SK-N-SH (cell line): ENCODE measurements at regions not wholly inside any gene's neighbourhood (a gene's known extent, or its start where the extent isn't known, plus 50 kb on each side); places are given as distances from the start of the nearest gene placed in this dataset.

ENCODE experiments used
- CTCF ChIA-PET: fragments of 300-600, 350-600 bp; formaldehyde crosslinking; extraction: SDS; loops from one replicate; lab custom pipeline; 2021; lab: Yijun Ruan, JAX
- POLR2A ChIA-PET: fragments of 350-600 bp; sonication (Branson Sonifier 250); formaldehyde crosslinking; extraction: SDS; loops from one replicate; lab custom pipeline; 2020; ENCODE audit warnings: antibody characterized with exemption, inconsistent platforms; lab: Yijun Ruan, JAX
- DNase-seq: peaks from one replicate; pipeline ENCODE4 v3.0.0; 2012
- H2AFZ ChIP-seq: fragments of 200-600 bp; sonication (generic); 2 replicates; pipeline ENCODE4 v1.8.1; 2016; ENCODE audit warnings: antibody characterized with exemption, mild to moderate bottlenecking, low read depth
- H3F3A ChIP-seq: fragments of 200-600 bp; sonication (generic); replicated peaks from 2 replicates; pipeline ENCODE3; 2016; ENCODE audit warnings: antibody characterized with exemption, mild to moderate bottlenecking; ENCODE audit not compliant: insufficient read depth
- H3K27ac ChIP-seq, 2 experiments: fragments of 200-500 bp in 1 of 2; fragments of 200-600 bp in 1 of 2; sonication (Bioruptor generic) in 1 of 2; sonication (generic), shearing (Covaris generic) in 1 of 2; 2 replicates each; pipeline versions ENCODE4 v1.5.1 to v1.6.1; 2014 to 2016; ENCODE audit warnings: low read depth in 2 of 2, inconsistent platforms in 1 of 2, low read length in 1 of 2, mild to moderate bottlenecking in 1 of 2, mixed read lengths in 1 of 2
- H3K27me3 ChIP-seq: fragments of 200-600 bp; sonication (generic), shearing (Covaris generic); 2 replicates; pipeline ENCODE4 v1.6.1; 2016; ENCODE audit warnings: mixed run types; ENCODE audit not compliant: insufficient read depth
- H3K36me3 ChIP-seq, 2 experiments: fragments of 200-500 bp in 1 of 2; fragments of 200-600 bp in 1 of 2; sonication (Bioruptor generic) in 1 of 2; sonication (generic) in 1 of 2; replicated peaks in 1 of 2; 2 replicates each; pipeline versions ENCODE3 to v1.5.1; 2014 to 2016; ENCODE audit warnings: low read length in 1 of 2, mild to moderate bottlenecking in 1 of 2; ENCODE audit not compliant: insufficient read depth in 2 of 2, control insufficient read depth in 1 of 2
- H3K4me1 ChIP-seq, 2 experiments: fragments of 200-500 bp in 1 of 2; fragments of 200-600 bp in 1 of 2; sonication (Bioruptor generic) in 1 of 2; sonication (generic), shearing (Covaris generic) in 1 of 2; 2 replicates each; pipeline versions ENCODE4 v1.5.1 to v1.6.1; 2014 to 2016; ENCODE audit warnings: low read depth in 1 of 2, low read length in 1 of 2, mixed run types in 1 of 2; ENCODE audit not compliant: insufficient read depth in 2 of 2, control insufficient read depth in 1 of 2
- H3K4me2 ChIP-seq: fragments of 200-600 bp; sonication (generic), shearing (Covaris generic); 2 replicates; pipeline ENCODE4 v1.6.1; 2017; ENCODE audit warnings: mixed run types
- H3K4me3 ChIP-seq, 2 experiments: fragments of 200-500 bp in 1 of 2; fragments of 200-600 bp in 1 of 2; sonication (Bioruptor generic) in 1 of 2; sonication (generic), shearing (Covaris generic) in 1 of 2; 2 replicates each; pipeline versions ENCODE4 v1.5.1 to v1.8.1; 2014 to 2016; ENCODE audit warnings: low read depth in 2 of 2, inconsistent platforms in 1 of 2, low read length in 1 of 2, mild to moderate bottlenecking in 1 of 2, mixed read lengths in 1 of 2, moderate library complexity in 1 of 2
- H3K79me2 ChIP-seq: fragments of 200-600 bp; sonication (generic); 2 replicates; pipeline ENCODE4 v1.8.1; 2017; ENCODE audit warnings: mild to moderate bottlenecking; ENCODE audit not compliant: insufficient read depth
- H3K9ac ChIP-seq: fragments of 200-600 bp; sonication (generic); 2 replicates; pipeline ENCODE4 v1.6.1; 2017; ENCODE audit warnings: mixed run types
- H3K9me2 ChIP-seq: fragments of 200-600 bp; sonication (generic); 2 replicates; pipeline ENCODE4 v1.6.1; 2017; ENCODE audit warnings: mixed run types
- H3K9me3 ChIP-seq: fragments of 200-600 bp; sonication (generic); 2 replicates; pipeline ENCODE4 v1.6.1; 2017; ENCODE audit warnings: mixed run types, mild to moderate bottlenecking, moderate library complexity
- H4K20me1 ChIP-seq: fragments of 200-600 bp; sonication (generic); 2 replicates; pipeline ENCODE4 v1.6.1; 2017; ENCODE audit warnings: mild to moderate bottlenecking, mixed run types; ENCODE audit not compliant: insufficient read depth
- CHD2 ChIP-seq: fragments of 150-350 bp; IDR thresholded peaks from 2 replicates; pipeline ENCODE4 v1.6.1; 2018; ENCODE audit warnings: low read length; ENCODE audit not compliant: partially characterized antibody
- ELF1 ChIP-seq: IDR thresholded peaks from 2 replicates; pipeline ENCODE4 v1.4.0; 2012
- EP300 ChIP-seq, 2 experiments: IDR thresholded peaks; 2 replicates each; pipeline versions ENCODE4 v1.4.0 to v1.6.1; 2012; ENCODE audit warnings: borderline replicate concordance in 1 of 2, low read depth in 1 of 2, low read length in 1 of 2
- EZH2phosphoT487 ChIP-seq: fragments of 200-600 bp; sonication (generic); IDR thresholded peaks from 2 replicates; pipeline ENCODE4 v1.6.1; 2017; ENCODE audit warnings: low read depth, mixed run types, mild to moderate bottlenecking, antibody characterized with exemption, moderate library complexity, borderline replicate concordance
- FOSL2 ChIP-seq: IDR thresholded peaks from 2 replicates; pipeline ENCODE4 v1.4.0; 2012; ENCODE audit warnings: low read depth, mild to moderate bottlenecking, moderate library complexity, borderline replicate concordance
- FOXM1 ChIP-seq: IDR thresholded peaks from 2 replicates; pipeline ENCODE4 v1.4.0; 2012; ENCODE audit warnings: low read depth, mild to moderate bottlenecking
- GABPA ChIP-seq: IDR thresholded peaks from 2 replicates; pipeline ENCODE4 v1.4.0; 2012; ENCODE audit warnings: low read depth, mild to moderate bottlenecking
- IRF3 ChIP-seq: fragments of 150-350 bp; IDR thresholded peaks from 2 replicates; pipeline ENCODE4 v1.6.1; 2016; ENCODE audit warnings: mild to moderate bottlenecking, low read depth, low read length
- JUND ChIP-seq: IDR thresholded peaks from 2 replicates; pipeline ENCODE4 v1.4.0; 2012
- MEF2A ChIP-seq: IDR thresholded peaks from 2 replicates; pipeline ENCODE4 v1.4.0; 2012; ENCODE audit warnings: low read depth, borderline replicate concordance
- MXI1 ChIP-seq: IDR thresholded peaks from 2 replicates; pipeline ENCODE4 v1.6.1; 2012; ENCODE audit warnings: mild to moderate bottlenecking, low read depth, low read length, improper control_type of control experiment
- NFIC ChIP-seq: IDR thresholded peaks from 2 replicates; pipeline ENCODE4 v1.4.0; 2012; ENCODE audit warnings: borderline replicate concordance
- NRF1 ChIP-seq: IDR thresholded peaks from 2 replicates; pipeline ENCODE4 v1.6.1; 2012; ENCODE audit warnings: low read depth, mild to moderate bottlenecking, low read length
- REST ChIP-seq: IDR thresholded peaks from 2 replicates; pipeline ENCODE4 v1.6.1; 2012; ENCODE audit warnings: mild to moderate bottlenecking, low read depth, low read length, moderate library complexity
- RFX5 ChIP-seq: IDR thresholded peaks from 2 replicates; pipeline ENCODE4 v1.6.1; 2012; ENCODE audit warnings: mild to moderate bottlenecking, improper control_type of control experiment, low read length
- RXRA ChIP-seq: IDR thresholded peaks from 2 replicates; pipeline ENCODE4 v1.4.0; 2012; ENCODE audit warnings: low read depth, mild to moderate bottlenecking, borderline replicate concordance
- SMC3 ChIP-seq: IDR thresholded peaks from 2 replicates; pipeline ENCODE4 v1.6.1; 2012; ENCODE audit warnings: low read depth, low read length, improper control_type of control experiment
- TCF12 ChIP-seq: IDR thresholded peaks from 2 replicates; pipeline ENCODE4 v1.4.0; 2012
- TEAD4 ChIP-seq: IDR thresholded peaks from 2 replicates; pipeline ENCODE4 v1.4.0; 2012; ENCODE audit warnings: mild to moderate bottlenecking, borderline replicate concordance; ENCODE audit not compliant: insufficient read depth
- USF2 ChIP-seq: fragments of 150-350 bp; IDR thresholded peaks from 2 replicates; pipeline ENCODE4 v1.6.1; 2017; ENCODE audit warnings: antibody characterized with exemption, low read length, low read depth, borderline replicate concordance
- ZBTB33 ChIP-seq: IDR thresholded peaks from 2 replicates; pipeline ENCODE4 v1.4.0; 2012; ENCODE audit warnings: low read depth, borderline replicate concordance
- WGBS: methylation state at CpG from one replicate; pipeline ENCODE4 v1.1.6; 2017; ENCODE audit warnings: low lambda C conversion rate; 5-methylcytosine and 5-hydroxymethylcytosine counted together

GRCh38 chr17:79291391-79291790 is 216.8 kb downstream of the ENGASE start:
- WGBS = 7% methylated on average over 3 of the region's 3 CpGs
- H2AFZ ChIP-seq = no peak overlapping the region
- TF ChIP-seq CHD2 (no peak), JUND (no peak), RFX5 (no peak), REST (no peak), FOSL2 (no peak), GABPA (no peak), MXI1 (no peak), EP300 (IDR thresholded peaks at IDR 0.05; ENCODE audit: borderline replicate concordance in 1 of 2, low read depth in 1 of 2, low read length in 1 of 2) (no peak), ELF1 (no peak), NFIC (no peak), RXRA (no peak), MEF2A (no peak), IRF3 (no peak)
- TF ChIP-seq, all 33 proteins: peak for 0
- no peak overlapping the region for H3K4me2 ChIP-seq
- H3K4me3 ChIP-seq = no peak overlapping the region
- no peaks in the 10 kb centered on the region for H3K9me2 ChIP-seq
- no peaks in the 10 kb centered on the region for H3K36me3 ChIP-seq
- H3K4me1 ChIP-seq = peaks cover 0 to 3% of the 10 kb centered on the region in 2 experiments; a peak in 1 of 4 replicates
- no peak overlapping the region for H3K27ac ChIP-seq
- H3K9ac ChIP-seq = no peak overlapping the region
- H4K20me1 ChIP-seq = no peaks in the 10 kb centered on the region
- no peaks in the 10 kb centered on the region for H3F3A ChIP-seq
- H3K27me3 ChIP-seq = no peaks in the 10 kb centered on the region
- CTCF ChIA-PET = interaction anchor here (0.7 to 5.7 kb wide), 5 partner anchors 9 to 101 kb away, joined by 3 to 37 read pairs (median 6); no protein-coding TSS in a partner anchor
- no peak for DNase-seq
- no peaks in the 10 kb centered on the region for H3K9me3 ChIP-seq
- POLR2A ChIA-PET = no interaction called here
- H3K79me2 ChIP-seq = no peaks in the 10 kb centered on the region

GRCh38 chr17:79290726-79291125 is 216.1 kb downstream of the ENGASE start:
- POLR2A ChIA-PET = no interaction called here
- H3K27me3 ChIP-seq = no peaks in the 10 kb centered on the region
- no peak for TF ChIP-seq EP300 (IDR thresholded peaks at IDR 0.05; ENCODE audit: borderline replicate concordance in 1 of 2, low read depth in 1 of 2, low read length in 1 of 2)
- no peak for TF ChIP-seq FOSL2
- TF ChIP-seq TCF12 = no peak
- no peak for TF ChIP-seq NRF1
- TF ChIP-seq FOXM1 = no peak
- TF ChIP-seq SMC3 = no peak
- no peak for TF ChIP-seq NFIC
- no peak for TF ChIP-seq GABPA
- no peak for TF ChIP-seq EZH2phosphoT487
- no peak for TF ChIP-seq TEAD4
- no peak for TF ChIP-seq RFX5
- no peak for TF ChIP-seq ZBTB33
- TF ChIP-seq USF2 = no peak
- no peak for TF ChIP-seq MEF2A

More at GRCh38 chr17:79290726-79291125, 216.1 kb downstream of the ENGASE start:
- CTCF ChIA-PET = interaction anchor here (2.3 to 5.7 kb wide), 3 partner anchors 10 to 102 kb away, joined by 6 to 37 read pairs (median 14); no protein-coding TSS in a partner anchor
- 27% methylated on average over 4 of the region's 4 CpGs for WGBS
- no peak overlapping the region for H3K4me3 ChIP-seq
- peaks cover 0 to 3% of the 10 kb centered on the region in 2 experiments; a peak in 1 of 4 replicates for H3K4me1 ChIP-seq
- no peaks in the 10 kb centered on the region for H3K79me2 ChIP-seq
- H3K4me2 ChIP-seq = no peak overlapping the region
- H3K9ac ChIP-seq = no peak overlapping the region
- no peaks in the 10 kb centered on the region for H3K9me2 ChIP-seq
- H3K27ac ChIP-seq = no peak overlapping the region
- DNase-seq = no peak
- H3K9me3 ChIP-seq = no peaks in the 10 kb centered on the region
- H3K36me3 ChIP-seq = no peaks in the 10 kb centered on the region
- H2AFZ ChIP-seq = no peak overlapping the region
- H4K20me1 ChIP-seq = no peaks in the 10 kb centered on the region
- H3F3A ChIP-seq = no peaks in the 10 kb centered on the region
